ENCODE measurements at regions not wholly inside any gene's neighbourhood (a gene's known extent, or its start where the extent isn't known, plus 50 kb on each side); places are given as distances from the start of the nearest gene placed in this dataset.

DNA sequence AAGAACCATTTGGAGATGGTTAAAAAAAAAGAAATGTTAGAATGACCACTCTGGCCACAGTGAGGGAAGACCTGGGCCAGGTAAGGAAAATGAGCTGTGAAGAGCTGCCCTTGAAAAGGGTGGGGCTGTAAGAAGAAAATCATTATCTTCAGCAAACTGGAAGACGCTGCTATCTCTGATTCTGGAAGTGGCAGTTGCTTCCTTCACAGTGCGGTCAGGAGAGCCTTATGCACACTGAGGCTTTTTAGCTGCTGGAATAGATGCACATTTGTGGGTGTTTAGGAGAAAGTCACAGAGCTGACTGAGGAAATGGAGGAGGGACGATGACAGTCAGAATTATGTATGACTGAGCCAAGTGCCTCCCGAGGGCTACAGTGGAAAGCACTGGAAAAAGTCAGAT is 91.6 kb downstream of the TBX19 start:
- TF ChIP-seq, protein P1, sequence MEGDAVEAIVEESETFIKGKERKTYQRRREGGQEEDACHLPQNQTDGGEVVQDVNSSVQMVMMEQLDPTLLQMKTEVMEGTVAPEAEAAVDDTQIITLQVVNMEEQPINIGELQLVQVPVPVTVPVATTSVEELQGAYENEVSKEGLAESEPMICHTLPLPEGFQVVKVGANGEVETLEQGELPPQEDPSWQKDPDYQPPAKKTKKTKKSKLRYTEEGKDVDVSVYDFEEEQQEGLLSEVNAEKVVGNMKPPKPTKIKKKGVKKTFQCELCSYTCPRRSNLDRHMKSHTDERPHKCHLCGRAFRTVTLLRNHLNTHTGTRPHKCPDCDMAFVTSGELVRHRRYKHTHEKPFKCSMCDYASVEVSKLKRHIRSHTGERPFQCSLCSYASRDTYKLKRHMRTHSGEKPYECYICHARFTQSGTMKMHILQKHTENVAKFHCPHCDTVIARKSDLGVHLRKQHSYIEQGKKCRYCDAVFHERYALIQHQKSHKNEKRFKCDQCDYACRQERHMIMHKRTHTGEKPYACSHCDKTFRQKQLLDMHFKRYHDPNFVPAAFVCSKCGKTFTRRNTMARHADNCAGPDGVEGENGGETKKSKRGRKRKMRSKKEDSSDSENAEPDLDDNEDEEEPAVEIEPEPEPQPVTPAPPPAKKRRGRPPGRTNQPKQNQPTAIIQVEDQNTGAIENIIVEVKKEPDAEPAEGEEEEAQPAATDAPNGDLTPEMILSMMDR (conservative IDR thresholded peaks at IDR 0.05) = no peak
- no peak for TF ChIP-seq EZH2 (IDR thresholded peaks at IDR 0.05; ENCODE audit: low read depth)

Measured in PC-9 (cell line).